BLaER1 (cell line): ENCODE measurements at regions not wholly inside any gene's neighbourhood (a gene's known extent, or its start where the extent isn't known, plus 50 kb on each side); places are given as distances from the start of the nearest gene placed in this dataset.
A peak's percentile ranks its signal among the peaks of the same experiment; 100 is the strongest.

Source experiments
- H3K27ac ChIP-seq: shearing (Covaris generic); formaldehyde crosslinking; 2 replicates; pipeline ENCODE4 v1.8.1; 2022
- H3K27me3 ChIP-seq: shearing (Covaris generic); formaldehyde crosslinking; 2 replicates; pipeline ENCODE4 v1.8.1; 2022
- H3K36me3 ChIP-seq: shearing (Covaris generic); formaldehyde crosslinking; 2 replicates; pipeline ENCODE4 v1.8.1; 2022
- H3K4me1 ChIP-seq: shearing (Covaris generic); formaldehyde crosslinking; 2 replicates; pipeline ENCODE4 v1.8.1; 2022
- H3K4me2 ChIP-seq: shearing (Covaris generic); formaldehyde crosslinking; 2 replicates; pipeline ENCODE4 v1.8.1; 2022
- H3K4me3 ChIP-seq: shearing (Covaris generic); formaldehyde crosslinking; 2 replicates; pipeline ENCODE4 v1.8.1; 2022
- H3K9ac ChIP-seq: shearing (Covaris generic); formaldehyde crosslinking; 2 replicates; pipeline ENCODE4 v1.8.1; 2022
- H3K9me3 ChIP-seq: shearing (Covaris generic); formaldehyde crosslinking; 2 replicates; pipeline ENCODE4 v1.8.1; 2022
- H4K20me1 ChIP-seq: shearing (Covaris generic); formaldehyde crosslinking; 2 replicates; pipeline ENCODE4 v1.8.1; 2022
- Cebpa-rat ChIP-seq: shearing (Covaris generic); IDR thresholded peaks from 2 replicates; pipeline ENCODE4 v1.8.1; 2022

DNA sequence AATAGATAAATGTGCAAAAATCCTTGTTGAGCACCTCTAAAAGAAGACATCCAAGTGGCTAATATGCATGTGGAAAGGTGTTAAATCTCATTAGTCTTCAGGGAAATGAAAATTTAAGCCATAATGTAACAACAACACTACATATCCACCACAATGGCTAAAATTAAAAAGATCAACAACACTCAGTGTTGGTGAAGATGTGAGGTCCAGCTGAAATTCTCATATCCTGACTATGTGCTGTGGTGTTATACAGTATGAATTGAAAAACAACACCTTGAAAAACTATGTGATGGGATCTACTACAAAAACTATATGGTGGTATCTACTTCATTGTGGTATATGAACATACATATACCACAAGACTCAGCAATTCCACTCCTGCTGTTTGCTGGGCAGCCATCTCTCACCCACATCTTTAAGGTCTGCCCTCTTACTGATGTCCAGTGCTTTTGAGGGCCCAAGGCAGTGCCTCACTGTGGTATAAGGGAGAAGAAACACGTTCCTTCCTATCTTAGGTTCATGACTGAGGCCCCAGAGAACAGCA, 146.4 kb downstream of the CD83 start:
- Histone ChIP-seq H3K27ac (no peak overlapping the region), H3K9me3 (peaks cover 31% of the 10 kb centered on the region), H4K20me1 (no peaks in the 10 kb centered on the region), H3K4me1 (peaks cover 1% of the 10 kb centered on the region), H3K36me3 (no peaks in the 10 kb centered on the region), H3K9ac (no peak overlapping the region), H3K27me3 (no peaks in the 10 kb centered on the region), H3K4me2 (no peak overlapping the region), H3K4me3 (0 out of 2 replicates have a peak overlapping the region, but pooled peaks have one; percentile 22)
- TF ChIP-seq Cebpa-rat = no peak

DNA sequence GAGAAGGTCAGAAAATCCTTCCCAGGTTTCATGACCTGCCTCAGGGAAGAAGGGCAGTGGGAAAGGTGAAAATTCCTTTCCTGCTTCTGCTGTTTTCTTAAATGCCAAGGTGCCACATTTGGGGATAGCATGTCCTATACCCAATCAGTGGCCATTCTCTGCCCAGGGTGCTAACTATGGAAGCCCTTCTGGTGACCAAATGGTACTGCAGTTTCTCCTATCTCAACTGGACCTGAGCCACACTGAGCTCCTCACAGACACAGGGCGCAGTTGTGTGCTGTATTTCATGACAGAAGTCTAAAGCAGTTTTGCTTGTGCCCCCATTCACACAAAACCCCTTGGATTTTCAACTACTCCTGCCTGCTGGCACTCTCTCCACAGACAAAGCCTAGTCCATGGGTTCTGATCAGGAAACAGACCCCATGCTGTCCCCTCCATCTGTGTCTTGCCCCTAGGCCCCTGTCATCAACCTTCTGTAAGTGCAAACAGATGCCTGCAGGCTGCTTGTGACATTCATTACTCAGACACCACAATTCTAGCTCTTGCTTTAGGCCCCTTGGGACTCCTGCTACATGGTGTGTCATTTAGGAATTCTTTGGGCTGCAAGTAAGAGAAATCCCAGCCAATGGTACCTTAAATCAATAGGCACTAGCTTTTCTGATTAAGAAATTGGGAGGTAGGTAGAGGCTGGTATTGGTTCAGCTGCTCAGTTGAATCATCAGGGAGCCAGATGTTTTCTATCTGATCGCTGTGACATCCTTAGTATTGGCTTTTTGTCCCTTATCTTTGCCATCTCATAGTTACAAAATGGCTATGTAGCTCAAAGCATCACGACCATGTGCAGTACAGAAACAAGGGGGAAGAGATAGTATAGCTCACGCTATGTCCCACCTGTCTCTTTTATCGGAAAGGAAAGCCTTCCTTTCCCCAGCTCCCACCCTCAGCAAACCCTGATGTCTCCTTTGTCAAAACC, 147.8 kb downstream of the CD83 start:
- H3K4me3 ChIP-seq = no peak overlapping the region
- peaks cover 15% of the 10 kb centered on the region for H3K4me1 ChIP-seq
- H3K36me3 ChIP-seq = no peaks in the 10 kb centered on the region
- no peaks in the 10 kb centered on the region for H3K27me3 ChIP-seq
- no peak overlapping the region for H3K9ac ChIP-seq
- H4K20me1 ChIP-seq = no peaks in the 10 kb centered on the region
- H3K27ac ChIP-seq = no peak overlapping the region
- no peak for TF ChIP-seq Cebpa-rat
- peaks cover 34% of the 10 kb centered on the region for H3K9me3 ChIP-seq
- H3K4me2 ChIP-seq = no peak overlapping the region

DNA sequence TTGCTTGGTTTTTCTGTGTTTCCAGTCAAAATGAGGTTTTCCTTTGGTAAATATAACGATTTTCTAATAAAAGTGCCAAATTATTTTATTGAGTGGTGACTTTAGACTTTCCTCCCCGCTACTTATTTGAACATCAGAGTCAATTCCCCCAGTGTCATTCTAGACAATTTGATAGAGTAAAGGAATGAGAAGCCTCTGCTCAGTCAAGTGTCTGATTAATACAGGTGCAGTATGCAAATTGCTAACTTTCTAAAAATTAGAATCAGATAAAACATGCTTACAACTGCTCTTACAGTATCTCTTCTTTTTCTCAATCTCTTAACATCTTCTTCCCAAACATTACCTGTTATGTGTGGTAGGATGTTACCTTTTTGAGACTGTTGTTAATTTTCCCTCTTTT, 148.7 kb downstream of the CD83 start:
- no peak for TF ChIP-seq Cebpa-rat
- Histone ChIP-seq H3K4me3 (no peak overlapping the region), H3K27me3 (no peaks in the 10 kb centered on the region)

DNA sequence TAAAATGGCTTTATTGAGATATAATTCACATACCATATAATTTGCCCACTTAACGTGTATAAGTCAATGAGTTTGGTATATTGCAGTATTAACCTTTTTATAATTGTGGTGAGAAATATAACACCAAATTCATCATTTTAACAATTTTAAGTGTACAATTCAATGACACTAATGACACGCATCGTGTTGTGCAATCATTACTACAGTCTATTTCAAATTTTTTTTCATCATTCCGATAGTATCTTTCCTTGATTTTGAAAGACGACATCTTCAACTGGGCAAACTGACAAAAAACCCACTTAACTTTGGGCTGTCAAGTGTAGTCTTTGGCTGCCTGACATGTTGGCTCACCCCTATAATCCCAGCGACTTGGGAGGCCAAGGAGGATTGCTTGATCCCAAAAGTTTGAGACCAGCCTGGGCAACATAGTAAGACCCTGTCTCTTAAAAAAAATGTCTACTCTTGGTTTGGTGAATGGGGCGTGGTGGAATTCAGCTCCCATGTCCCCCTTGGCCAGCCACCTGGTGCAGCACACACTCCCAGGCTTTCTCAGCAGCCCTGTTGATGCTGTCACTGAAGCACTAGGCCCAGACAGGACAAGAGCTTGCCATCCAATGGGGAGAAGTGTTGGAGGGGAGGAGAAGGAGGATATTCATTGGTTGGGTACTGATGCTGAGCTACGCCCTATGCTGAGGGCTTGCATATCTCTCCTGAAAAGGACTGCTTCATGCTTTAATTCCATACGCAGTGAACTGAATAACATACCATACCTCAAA, 150.5 kb downstream of the CD83 start:
- Histone ChIP-seq H3K4me2 (no peak overlapping the region), H3K27me3 (no peaks in the 10 kb centered on the region), H3K9me3 (peaks cover 44% of the 10 kb centered on the region), H3K9ac (no peak overlapping the region), H3K4me1 (peaks cover 28% of the 10 kb centered on the region), H4K20me1 (no peaks in the 10 kb centered on the region), H3K27ac (no peak overlapping the region), H3K36me3 (no peaks in the 10 kb centered on the region; the same call in 1 of the 2 replicates), H3K4me3 (no peak overlapping the region)
- no peak for TF ChIP-seq Cebpa-rat

More for the DNA sequence above, 148.7 kb downstream of the CD83 start:
- Histone ChIP-seq H3K4me2 (no peak overlapping the region), H3K27ac (no peak overlapping the region), H3K9ac (no peak overlapping the region), H3K4me1 (peaks cover 23% of the 10 kb centered on the region), H3K36me3 (no peaks in the 10 kb centered on the region), H4K20me1 (no peaks in the 10 kb centered on the region), H3K9me3 (peaks cover 33% of the 10 kb centered on the region)

DNA sequence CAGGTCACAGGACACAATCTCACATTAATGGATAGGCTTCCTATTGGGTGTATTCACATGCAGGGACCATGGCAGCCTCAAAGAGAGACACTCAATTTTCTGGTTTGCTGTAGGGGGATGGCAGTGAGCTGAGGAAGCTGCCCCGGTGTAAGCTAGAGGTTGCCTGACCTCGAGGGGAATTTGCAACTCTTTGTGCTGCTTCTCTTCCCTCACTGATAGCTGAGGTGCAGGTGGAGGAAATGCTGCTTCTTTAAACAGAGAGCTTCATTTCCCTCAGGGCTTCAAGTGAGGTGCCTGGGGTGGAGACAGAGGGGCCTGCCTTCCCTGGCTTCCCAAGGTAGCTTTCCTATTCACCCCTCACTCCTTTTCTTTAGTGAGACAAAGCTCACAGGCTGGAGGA, 151.9 kb downstream of the CD83 start:
- peaks cover 34% of the 10 kb centered on the region for H3K4me1 ChIP-seq
- peak overlapping the region; percentile 44 for H3K4me2 ChIP-seq
- no peak overlapping the region for H3K9ac ChIP-seq
- no peak overlapping the region for H3K4me3 ChIP-seq
- peaks cover 40% of the 10 kb centered on the region for H3K9me3 ChIP-seq
- no peak for TF ChIP-seq Cebpa-rat
- no peaks in the 10 kb centered on the region; the same call in 1 of the 2 replicates for H3K36me3 ChIP-seq
- no peaks in the 10 kb centered on the region for H3K27me3 ChIP-seq
- no peaks in the 10 kb centered on the region for H4K20me1 ChIP-seq
- H3K27ac ChIP-seq = peak overlapping the region; percentile 7; the same call in 1 of the 2 replicates

DNA sequence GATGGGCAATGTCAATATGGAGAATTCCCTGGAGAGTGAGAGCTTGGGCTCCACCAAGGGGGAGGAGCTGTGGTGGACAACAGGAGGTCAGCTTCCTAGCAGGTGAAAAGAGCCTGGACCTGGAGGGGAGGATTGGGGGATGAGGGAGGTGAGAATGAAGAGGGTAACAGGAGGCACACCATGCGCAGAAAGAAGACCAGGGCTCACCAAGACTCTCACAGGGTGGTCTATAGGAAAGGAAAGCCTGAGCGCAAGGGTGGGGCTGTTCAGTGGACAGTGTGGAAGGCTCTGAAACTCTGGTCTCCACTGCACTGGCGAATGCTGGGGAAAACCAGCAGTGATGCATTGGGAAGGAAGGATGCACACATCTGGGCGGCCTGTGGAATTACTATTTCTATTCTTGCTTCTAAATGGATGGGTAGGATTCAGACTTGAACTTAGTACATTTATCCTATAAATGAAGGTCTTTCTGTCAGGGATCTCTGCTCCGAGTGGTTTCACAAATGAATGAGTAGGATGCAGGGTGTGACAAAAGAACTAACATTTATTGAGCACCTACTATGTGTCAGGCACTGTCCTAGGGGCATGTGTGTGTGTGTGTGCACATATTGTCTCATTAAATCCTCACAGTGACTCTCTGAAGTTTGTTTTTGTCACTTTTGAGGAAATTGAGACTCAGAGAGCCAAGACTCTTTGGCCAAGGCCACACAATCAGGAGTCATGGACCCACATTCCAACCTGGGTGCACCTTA, 152.7 kb downstream of the CD83 start:
- TF ChIP-seq Cebpa-rat = no peak
- Histone ChIP-seq H3K27ac (no peak overlapping the region; the same call in 1 of the 2 replicates), H4K20me1 (no peaks in the 10 kb centered on the region), H3K4me1 (peaks cover 43% of the 10 kb centered on the region), H3K27me3 (no peaks in the 10 kb centered on the region), H3K9ac (no peak overlapping the region), H3K9me3 (peaks cover 31% of the 10 kb centered on the region), H3K36me3 (no peaks in the 10 kb centered on the region; the same call in 1 of the 2 replicates), H3K4me2 (no peak overlapping the region), H3K4me3 (no peak overlapping the region)

DNA sequence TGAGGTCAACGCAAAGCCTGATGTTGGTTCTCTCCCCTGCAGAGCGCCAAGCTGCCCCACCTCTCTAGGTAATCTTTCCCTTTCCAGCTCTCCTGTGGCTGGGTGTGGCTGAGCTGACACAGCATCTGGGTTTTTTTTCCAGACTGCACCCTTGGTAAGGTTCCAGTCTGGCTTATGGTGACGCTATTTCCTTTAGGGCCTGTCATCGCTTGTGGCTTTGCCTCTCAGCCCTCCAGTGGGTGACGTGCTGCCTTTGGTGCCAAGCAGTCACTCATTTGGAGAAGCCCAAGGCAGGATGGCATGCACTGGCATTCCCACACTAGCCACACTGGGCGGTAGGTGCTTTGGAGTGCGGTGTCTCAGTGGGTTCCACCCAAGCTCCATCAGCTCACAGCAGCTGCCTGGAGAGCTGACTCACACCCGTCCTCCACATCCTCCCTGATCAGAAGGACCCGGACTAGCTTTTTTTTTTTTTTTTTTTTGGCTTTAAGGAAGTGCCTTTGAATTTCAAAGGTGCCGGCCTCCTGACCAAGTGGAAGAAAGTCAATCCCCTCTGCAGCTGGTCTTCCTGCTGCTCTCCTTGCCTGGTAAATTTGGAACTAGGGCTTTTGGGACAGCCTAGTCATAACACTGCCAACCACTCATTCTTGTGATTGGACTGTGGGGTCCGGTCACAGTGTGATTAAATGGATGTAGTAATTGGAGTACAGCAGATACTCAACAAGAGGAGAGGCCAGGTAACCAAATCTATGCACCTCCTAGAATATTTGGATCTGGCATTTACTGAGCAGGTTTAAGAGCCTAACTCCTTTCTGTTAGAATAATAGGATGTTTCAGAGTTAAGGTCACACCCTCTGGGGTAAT, 153.6 kb downstream of the CD83 start:
- Histone ChIP-seq H3K4me3 (no peak overlapping the region), H3K27ac (no peak overlapping the region; the same call in 1 of the 2 replicates), H3K36me3 (no peaks in the 10 kb centered on the region; the same call in 1 of the 2 replicates), H3K9me3 (peaks cover 28% of the 10 kb centered on the region), H3K4me1 (peaks cover 51% of the 10 kb centered on the region), H4K20me1 (no peaks in the 10 kb centered on the region), H3K9ac (no peak overlapping the region), H3K27me3 (no peaks in the 10 kb centered on the region), H3K4me2 (0 out of 2 replicates have a peak overlapping the region, but pooled peaks have one; percentile 18)
- no peak for TF ChIP-seq Cebpa-rat
